Naive thymus-derived CD4-positive, alpha-beta T cell (primary cell): ENCODE measurements at regions not wholly inside any gene's neighbourhood (a gene's known extent, or its start where the extent isn't known, plus 50 kb on each side); places are given as distances from the start of the nearest gene placed in this dataset.

Experiments used
- ATAC-seq: fragments of 150-1000 bp; cut with Tn5 transposase; 2 replicates; pipeline ENCODE4 v1.10.0; 2021; ENCODE audit warnings: mild to moderate bottlenecking, moderate library complexity
- CTCF ChIA-PET: fragments of 350-600 bp; sonication (Branson Sonifier 250); formaldehyde crosslinking; loops from one replicate; lab custom pipeline; 2021; ENCODE audit warnings: antibody characterized with exemption; lab: Charles Lee
- POLR2A ChIA-PET: fragments of 350-600 bp; sonication (Branson Sonifier 250); formaldehyde crosslinking; loops from one replicate; lab custom pipeline; 2021; ENCODE audit warnings: antibody characterized with exemption, inconsistent platforms; lab: Charles Lee
- DNase-seq, 9 donors: peaks; one replicate each; pipeline versions ENCODE4 v3.0.0 to v3.0.0-alpha.2; 2020 to 2022; ENCODE audit warnings: mixed read lengths in 1 of 9
- H3K27ac ChIP-seq: one replicate; pipeline ENCODE4 v1.7.0; 2013; ENCODE audit warnings: mild to moderate bottlenecking, low read depth, low read length, moderate library complexity
- H3K27me3 ChIP-seq, 2 donors: one replicate each; pipeline ENCODE4 v1.7.0; 2013; ENCODE audit warnings: low read length in 2 of 2, mild to moderate bottlenecking in 2 of 2, moderate library complexity in 2 of 2; ENCODE audit not compliant: control insufficient read depth in 2 of 2, insufficient read depth in 2 of 2
- H3K36me3 ChIP-seq, 3 experiments: 1 replicate in 2 of 3; 2 replicates in 1 of 3; pipeline ENCODE4 v1.7.0; 2013; ENCODE audit warnings: low read length in 3 of 3, mild to moderate bottlenecking in 3 of 3, moderate library complexity in 1 of 3; ENCODE audit not compliant: insufficient read depth in 3 of 3, control insufficient read depth in 2 of 3
- H3K4me1 ChIP-seq, 2 donors: one replicate each; pipeline ENCODE4 v1.7.0; 2013; ENCODE audit warnings: low read length in 2 of 2, mild to moderate bottlenecking in 2 of 2, moderate library complexity in 1 of 2; ENCODE audit not compliant: control insufficient read depth in 2 of 2, insufficient read depth in 2 of 2
- H3K4me3 ChIP-seq: 2 replicates; pipeline ENCODE4 v1.7.0; 2013; ENCODE audit warnings: mild to moderate bottlenecking, low read length
- H3K9me3 ChIP-seq, 3 experiments: 1 replicate in 2 of 3; 2 replicates in 1 of 3; pipeline ENCODE4 v1.7.0; 2013; ENCODE audit warnings: low read length in 3 of 3; ENCODE audit not compliant: control insufficient read depth in 2 of 3
- H3K27ac Mint-ChIP-seq, 9 donors: one replicate each; pipeline ENCODE4 v1.8.0; 2020 to 2022; ENCODE audit warnings: mixed read lengths in 9 of 9, mild to moderate bottlenecking in 8 of 9, moderate library complexity in 5 of 9, inconsistent platforms in 2 of 9
- H3K27me3 Mint-ChIP-seq, 5 donors: one replicate each; pipeline ENCODE4 v1.8.0; 2021 to 2022; ENCODE audit warnings: mixed read lengths in 5 of 5, mild to moderate bottlenecking in 1 of 5
- H3K36me3 Mint-ChIP-seq, 5 donors: one replicate each; pipeline ENCODE4 v1.8.0; 2020 to 2022; ENCODE audit warnings: mixed read lengths in 5 of 5, mild to moderate bottlenecking in 3 of 5, inconsistent platforms in 1 of 5
- H3K4me1 Mint-ChIP-seq, 7 donors: one replicate each; pipeline ENCODE4 v1.8.0; 2020 to 2022; ENCODE audit warnings: mixed read lengths in 7 of 7, mild to moderate bottlenecking in 3 of 7, inconsistent platforms in 1 of 7
- H3K4me3 Mint-ChIP-seq, 10 donors: one replicate each; pipeline ENCODE4 v1.8.0; 2020 to 2022; ENCODE audit warnings: mild to moderate bottlenecking in 10 of 10, mixed read lengths in 10 of 10, moderate library complexity in 6 of 10, inconsistent platforms in 2 of 10
- H3K9me3 Mint-ChIP-seq, 11 donors: one replicate each; pipeline ENCODE4 v1.8.0; 2020 to 2022; ENCODE audit warnings: mixed read lengths in 11 of 11, mild to moderate bottlenecking in 4 of 11, inconsistent platforms in 1 of 11, moderate library complexity in 1 of 11
- intact Hi-C, 2 donors: fragments of 100-400 bp; cut with micrococcal nuclease; formaldehyde crosslinking; loops; one replicate each; pipeline ENCODE4 v1.15.1; 2023

GRCh38 chr22:49462795-49463194, 364.9 kb downstream of the BRD1 start:
- no peaks in the 10 kb centered on the region for H3K36me3 ChIP-seq
- DNase-seq (no peak), ATAC-seq (peak; percentile 40)
- ChIA-PET CTCF (no interaction called here), POLR2A (no interaction called here)
- intact Hi-C loops, result no loop called here
- H3K4me1 Mint-ChIP-seq, result peaks cover 0 to 3% (median 0%) of the 10 kb centered on the region in 7 donors
- H3K27me3 Mint-ChIP-seq, result peaks cover 0 to 16% (median 5%) of the 10 kb centered on the region in 5 donors
- H3K36me3 Mint-ChIP-seq, result no peaks in the 10 kb centered on the region
- no peak overlapping the region for H3K4me3 Mint-ChIP-seq
- no peaks in the 10 kb centered on the region for H3K4me1 ChIP-seq
- no peaks in the 10 kb centered on the region for H3K27me3 ChIP-seq
- H3K27ac ChIP-seq, result no peak overlapping the region
- H3K27ac Mint-ChIP-seq, result no peak overlapping the region
- H3K4me3 ChIP-seq, result no peak overlapping the region
- no peaks in the 10 kb centered on the region for H3K9me3 ChIP-seq
- peaks cover 0 to 18% (median 0%) of the 10 kb centered on the region in 11 donors for H3K9me3 Mint-ChIP-seq

DNA sequence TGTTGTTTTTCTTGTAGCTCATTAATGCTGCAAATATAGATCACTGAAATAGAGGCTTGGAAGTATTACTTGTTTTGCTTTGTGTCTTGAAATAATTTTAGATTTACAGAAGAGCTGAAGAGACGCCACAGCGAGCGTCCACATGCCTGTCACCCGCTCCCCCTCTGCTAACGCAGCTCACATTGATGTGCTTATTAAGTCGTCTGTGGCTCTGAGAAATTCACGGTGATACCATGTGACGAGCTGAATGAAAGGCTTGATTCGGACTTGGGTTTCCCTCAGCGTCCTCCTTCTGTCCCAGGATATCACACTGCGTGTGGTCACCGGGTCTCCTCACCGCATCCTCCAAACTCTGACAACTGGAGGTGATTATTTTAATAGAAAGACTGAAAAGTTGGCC, 365.4 kb downstream of the BRD1 start:
- POLR2A ChIA-PET, result no interaction called here
- Mint-ChIP-seq H3K27me3 (peaks cover 0 to 17% (median 5%) of the 10 kb centered on the region in 5 donors), H3K4me1 (peaks cover 0 to 3% (median 0%) of the 10 kb centered on the region in 7 donors), H3K4me3 (no peak overlapping the region), H3K36me3 (no peaks in the 10 kb centered on the region), H3K9me3 (peaks cover 0 to 18% (median 0%) of the 10 kb centered on the region in 11 donors), H3K27ac (no peak overlapping the region)
- intact Hi-C loops, result no loop called here
- no peaks in the 10 kb centered on the region for H3K27me3 ChIP-seq
- no peaks in the 10 kb centered on the region for H3K9me3 ChIP-seq
- no peaks in the 10 kb centered on the region for H3K36me3 ChIP-seq
- H3K4me3 ChIP-seq, result no peak overlapping the region
- CTCF ChIA-PET, result no interaction called here
- no peak overlapping the region for H3K27ac ChIP-seq
- no peaks in the 10 kb centered on the region for H3K4me1 ChIP-seq
- DNase-seq (no peak), ATAC-seq (no peak)

- no peak overlapping the region for H3K27ac Mint-ChIP-seq
- ChIA-PET CTCF (no interaction called here), POLR2A (no interaction called here)
- ATAC-seq (no peak), DNase-seq (no peak)
- peaks cover 0 to 3% (median 0%) of the 10 kb centered on the region in 7 donors for H3K4me1 Mint-ChIP-seq
- H3K27me3 Mint-ChIP-seq, result peaks cover 0 to 22% (median 5%) of the 10 kb centered on the region in 5 donors
- Histone ChIP-seq H3K36me3 (no peaks in the 10 kb centered on the region), H3K27me3 (peaks cover 0 to 3% of the 10 kb centered on the region in 2 donors), H3K9me3 (no peaks in the 10 kb centered on the region), H3K4me1 (no peaks in the 10 kb centered on the region), H3K27ac (no peak overlapping the region), H3K4me3 (no peak overlapping the region)
- H3K4me3 Mint-ChIP-seq, result no peak overlapping the region
- no peaks in the 10 kb centered on the region for H3K36me3 Mint-ChIP-seq
- intact Hi-C loops, result no loop called here
- peaks cover 0 to 18% (median 0%) of the 10 kb centered on the region in 11 donors for H3K9me3 Mint-ChIP-seq
These were observed 366.0 kb downstream of the BRD1 start for GRCh38 chr22:49461674-49462073.

GRCh38 chr22:49460592-49461281, 366.9 kb downstream of the BRD1 start:
- Histone ChIP-seq H3K27me3 (peaks cover 0 to 3% of the 10 kb centered on the region in 2 donors), H3K9me3 (no peaks in the 10 kb centered on the region), H3K4me1 (no peaks in the 10 kb centered on the region), H3K27ac (no peak overlapping the region), H3K4me3 (no peak overlapping the region), H3K36me3 (no peaks in the 10 kb centered on the region)
- no peaks in the 10 kb centered on the region for H3K36me3 Mint-ChIP-seq
- intact Hi-C loops, result no loop called here
- POLR2A ChIA-PET, result no interaction called here
- DNase-seq (no peak), ATAC-seq (no peak)
- CTCF ChIA-PET, result no interaction called here
- no peak overlapping the region for H3K27ac Mint-ChIP-seq
- H3K27me3 Mint-ChIP-seq, result peaks cover 0 to 26% (median 5%) of the 10 kb centered on the region in 5 donors
- H3K4me3 Mint-ChIP-seq, result no peak overlapping the region
- peaks cover 0 to 18% (median 0%) of the 10 kb centered on the region in 11 donors for H3K9me3 Mint-ChIP-seq
- H3K4me1 Mint-ChIP-seq, result peaks cover 0 to 3% (median 0%) of the 10 kb centered on the region in 7 donors

DNA sequence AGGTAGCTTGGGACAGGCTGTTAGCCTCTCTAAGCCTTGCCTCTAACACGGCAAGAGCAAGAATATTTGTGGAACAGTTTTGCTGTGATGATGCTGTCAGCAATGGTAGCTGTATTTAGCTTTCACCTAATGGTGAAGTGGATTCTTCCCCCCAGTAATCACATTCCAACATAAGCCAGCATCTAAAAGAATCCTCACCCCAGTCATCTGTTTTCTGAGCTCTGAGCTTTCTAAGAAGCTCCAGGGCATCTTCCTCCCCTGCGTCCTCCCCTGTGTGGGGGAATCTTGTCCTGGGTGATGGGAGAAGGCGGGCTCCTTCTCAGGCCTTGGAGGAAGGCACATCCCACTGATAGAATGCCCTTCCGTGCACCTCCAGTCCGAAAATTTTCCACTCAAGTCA, 367.6 kb downstream of the BRD1 start:
- DNase-seq, result no peak
- CTCF ChIA-PET, result no interaction called here
- Histone ChIP-seq H3K27ac (no peak overlapping the region), H3K27me3 (peaks cover 0 to 3% of the 10 kb centered on the region in 2 donors), H3K4me3 (no peak overlapping the region), H3K9me3 (no peaks in the 10 kb centered on the region), H3K4me1 (no peaks in the 10 kb centered on the region), H3K36me3 (no peaks in the 10 kb centered on the region)
- H3K9me3 Mint-ChIP-seq, result peaks cover 0 to 15% (median 0%) of the 10 kb centered on the region in 11 donors
- no peak overlapping the region for H3K4me3 Mint-ChIP-seq
- POLR2A ChIA-PET, result no interaction called here
- intact Hi-C loops, result no loop called here
- H3K4me1 Mint-ChIP-seq, result peaks cover 0 to 3% (median 0%) of the 10 kb centered on the region in 7 donors
- no peaks in the 10 kb centered on the region for H3K36me3 Mint-ChIP-seq
- H3K27ac Mint-ChIP-seq, result no peak overlapping the region
- peaks cover 0 to 29% (median 5%) of the 10 kb centered on the region in 5 donors for H3K27me3 Mint-ChIP-seq
- no peak for ATAC-seq

DNA sequence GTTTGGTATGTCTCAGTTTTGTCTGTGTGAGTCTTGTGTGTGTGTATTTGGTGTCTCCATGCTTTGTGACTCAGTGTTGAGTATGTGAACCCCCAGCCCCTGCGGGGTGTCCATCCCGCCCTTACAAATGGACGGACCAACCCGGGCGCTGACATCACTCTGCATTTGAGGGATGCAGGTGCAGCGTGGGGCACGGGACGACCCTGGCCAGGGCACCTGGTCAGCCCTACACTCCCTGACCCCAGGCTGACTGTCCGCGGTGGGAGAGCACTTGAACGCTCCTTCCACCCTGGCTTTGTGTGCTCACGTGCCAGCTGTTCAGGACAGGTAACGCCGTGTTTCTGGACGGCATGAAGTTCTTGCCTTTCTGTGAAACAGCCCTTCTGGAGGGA, 369.0 kb downstream of the BRD1 start:
- ChIA-PET CTCF (no interaction called here), POLR2A (no interaction called here)
- no peak for ATAC-seq
- Mint-ChIP-seq H3K4me3 (no peak overlapping the region), H3K27me3 (peaks cover 0 to 31% (median 5%) of the 10 kb centered on the region in 5 donors), H3K36me3 (no peaks in the 10 kb centered on the region), H3K9me3 (peaks cover 0 to 8% (median 0%) of the 10 kb centered on the region in 11 donors), H3K27ac (no peak overlapping the region), H3K4me1 (peaks cover 0 to 1% (median 0%) of the 10 kb centered on the region in 7 donors)
- Histone ChIP-seq H3K9me3 (no peaks in the 10 kb centered on the region), H3K27me3 (peaks cover 0 to 3% of the 10 kb centered on the region in 2 donors), H3K27ac (no peak overlapping the region), H3K36me3 (no peaks in the 10 kb centered on the region), H3K4me1 (no peaks in the 10 kb centered on the region), H3K4me3 (no peak overlapping the region)
- no peak for DNase-seq
- intact Hi-C loops, result no loop called here
